HG02759 (cell line): ENCODE measurements at regions not wholly inside any gene's neighbourhood (a gene's known extent, or its start where the extent isn't known, plus 50 kb on each side); places are given as distances from the start of the nearest gene placed in this dataset.
"Not testable (repeated sequence)": the region's sequence is repeated elsewhere in the genome, so short reads cannot be mapped to it uniquely, and the experiment has no call there.

Experiments
- ATAC-seq: cut with Tn5 transposase; IDR thresholded peaks from one replicate; pipeline ENCODE4 v1.9.1; 2021; ENCODE audit warnings: mild to moderate bottlenecking, moderate library complexity; ENCODE audit not compliant: unreplicated experiment

GRCh38 chr6:159594750-159595117 is 98.3 kb downstream of the SOD2 start:
- no peak for ATAC-seq

GRCh38 chr6:159594106-159594749 is 98.8 kb downstream of the SOD2 start:
- no peak for ATAC-seq

GRCh38 chr6:159590835-159591234 is 102.2 kb downstream of the SOD2 start:
- ATAC-seq, result no peak

GRCh38 chr6:159586684-159587083 is 106.4 kb downstream of the SOD2 start:
- no peak for ATAC-seq

GRCh38 chr6:159582736-159583135 is 110.3 kb downstream of the SOD2 start:
- ATAC-seq, result no peak

- ATAC-seq, result no peak
Measured at GRCh38 chr6:159578629-159579028, 114.4 kb downstream of the SOD2 start.

GRCh38 chr6:159577564-159577963 is 115.5 kb downstream of the SOD2 start:
- no peak for ATAC-seq

- ATAC-seq, result no peak
Measured at GRCh38 chr6:159572439-159573110, 120.5 kb downstream of the SOD2 start.

GRCh38 chr6:159565181-159565710 is 127.8 kb downstream of the SOD2 start:
- ATAC-seq, result no peak

GRCh38 chr6:159564456-159564855 is 128.6 kb downstream of the SOD2 start:
- no peak for ATAC-seq

- ATAC-seq, result no peak
Measured at GRCh38 chr6:159557031-159557430, 136.0 kb downstream of the SOD2 start.

GRCh38 chr6:159555082-159555875 is 137.8 kb downstream of the SOD2 start:
- no peak for ATAC-seq

- no peak for ATAC-seq
Measured at GRCh38 chr6:159541296-159541695, 151.7 kb downstream of the SOD2 start.

GRCh38 chr6:159540883-159541282 is 152.2 kb downstream of the SOD2 start:
- ATAC-seq, result no peak

- ATAC-seq, result no peak
Measured at GRCh38 chr6:159540152-159540551, 152.9 kb downstream of the SOD2 start.

- ATAC-seq, result not testable (repeated sequence)
Measured at GRCh38 chr6:159538031-159538430, 155.0 kb downstream of the SOD2 start.

GRCh38 chr6:159535656-159536350 is 157.2 kb downstream of the SOD2 start:
- ATAC-seq, result no peak

- ATAC-seq, result no peak
Measured at GRCh38 chr6:159533568-159533967, 159.5 kb downstream of the SOD2 start.

- ATAC-seq, result no peak
Measured at GRCh38 chr6:159533016-159533415, 160.0 kb downstream of the SOD2 start.

- no peak for ATAC-seq
Measured at GRCh38 chr6:159532155-159532554, 160.9 kb downstream of the SOD2 start.

GRCh38 chr6:159529934-159530333 is 163.1 kb downstream of the SOD2 start:
- no peak for ATAC-seq
